HepG2 (cell line): ENCODE measurements at regions not wholly inside any gene's neighbourhood (a gene's known extent, or its start where the extent isn't known, plus 50 kb on each side); places are given as distances from the start of the nearest gene placed in this dataset.

Source experiments
- ATAC-seq: fragments of 200-7000 bp; cut with Tn5 transposase; 3 replicates; pipeline ENCODE4 v1.9.1; 2020; ENCODE audit warnings: mild to moderate bottlenecking, moderate library complexity
- BruUV-seq: library from RNA; stranded (reverse); fragments of 400-500 nt; replicated peaks from 2 replicates; lab custom pipeline; 2021; lab: Mats Ljungman, UMichigan
- CTCF ChIA-PET: fragments of 300-600 bp; formaldehyde crosslinking; extraction: SDS; loops from one replicate; lab custom pipeline; 2021; ENCODE audit warnings: low total read pairs, inconsistent platforms, low intra/inter-chr PET ratio; lab: Yijun Ruan, JAX
- POLR2A ChIA-PET: fragments of 350-600 bp; sonication (Branson Sonifier 250); formaldehyde crosslinking; loops from one replicate; lab custom pipeline; 2020; ENCODE audit warnings: antibody characterized with exemption, inconsistent platforms; lab: Yijun Ruan, JAX
- DNase-seq: peaks from one replicate; pipeline ENCODE4 v3.0.0-alpha.2; 2015; ENCODE audit warnings: low spot score
- FAIRE-seq: peaks from 3 replicates; lab custom pipeline; 2011; peaks lifted over from hg19 to GRCh38; lab: Jason Lieb, UNC
- H2AFZ ChIP-seq: one replicate; pipeline ENCODE4 v1.6.1; 2011; ENCODE audit warnings: low read length, inconsistent platforms
- H3K27ac ChIP-seq: fragments of 300-600 bp; 3 replicates; pipeline ENCODE4 v1.8.0; 2011; ENCODE audit warnings: mixed run types, mild to moderate bottlenecking, mixed read lengths, low read length, inconsistent platforms; ENCODE audit not compliant: insufficient read depth; ENCODE audit errors: extremely low read length
- H3K27me3 ChIP-seq, 2 experiments: fragments of 200-600 bp in 1 of 2; 2 replicates in 1 of 2; 3 replicates in 1 of 2; pipeline versions ENCODE4 v1.6.0 to v1.8.0; 2011; ENCODE audit warnings: low read length in 2 of 2, mild to moderate bottlenecking in 2 of 2, moderate library complexity in 2 of 2, inconsistent platforms in 1 of 2; ENCODE audit not compliant: insufficient read depth in 2 of 2, control insufficient read depth in 1 of 2
- H3K36me3 ChIP-seq, 2 experiments: fragments of 200-600 bp in 1 of 2; replicated peaks in 1 of 2; 2 replicates in 1 of 2; 3 replicates in 1 of 2; pipeline versions ENCODE4 v1.5.1 to v1.8.0; 2011; ENCODE audit warnings: low read length in 2 of 2, inconsistent platforms in 1 of 2; ENCODE audit not compliant: insufficient read depth in 2 of 2, control insufficient read depth in 1 of 2
- H3K4me1 ChIP-seq: 2 replicates; pipeline ENCODE4 v1.5.1; 2012; ENCODE audit warnings: low read length, inconsistent platforms; ENCODE audit not compliant: insufficient read depth
- H3K4me2 ChIP-seq: 2 replicates; pipeline ENCODE4 v1.6.0; 2011; ENCODE audit warnings: low read depth, low read length, inconsistent platforms
- H3K4me3 ChIP-seq, 3 experiments: fragments of 200-600 bp in 1 of 3; sonication (generic), shearing (Covaris generic) in 1 of 3; replicated peaks in 1 of 3; 2 replicates each; pipeline ENCODE4 v1.5.1; 2011 to 2016; ENCODE audit warnings: low read length in 3 of 3, inconsistent platforms in 2 of 3, low read depth in 2 of 3, mild to moderate bottlenecking in 2 of 3, control low read depth in 1 of 3, mixed read lengths in 1 of 3; ENCODE audit not compliant: insufficient read depth in 1 of 3
- H3K79me2 ChIP-seq: one replicate; pipeline ENCODE4 v1.6.1; 2011; ENCODE audit warnings: low read length, inconsistent platforms; ENCODE audit not compliant: insufficient read depth
- H3K9ac ChIP-seq: 2 replicates; pipeline ENCODE4 v1.6.0; 2011; ENCODE audit warnings: mild to moderate bottlenecking, low read depth, low read length, inconsistent platforms; ENCODE audit not compliant: insufficient read depth
- H3K9me3 ChIP-seq: 2 replicates; pipeline ENCODE4 v1.5.1; 2012; ENCODE audit warnings: mild to moderate bottlenecking, low read length
- H4K20me1 ChIP-seq: 2 replicates; pipeline ENCODE4 v1.6.0; 2011; ENCODE audit warnings: inconsistent platforms, mild to moderate bottlenecking, low read length, moderate library complexity; ENCODE audit not compliant: insufficient read depth
- GPN1 ChIP-seq: sonication (generic); formaldehyde crosslinking; IDR thresholded peaks from 2 replicates; pipeline ENCODE4 v1.5.1; 2020; ENCODE audit warnings: missing genetic modification reagents, borderline replicate concordance
- HNF4G ChIP-seq, 2 experiments: sonication (generic) in 1 of 2; formaldehyde crosslinking in 1 of 2; IDR thresholded peaks; 2 replicates each; pipeline versions ENCODE4 v1.4.0 to v1.6.1; 2011 to 2020; ENCODE audit warnings: borderline replicate concordance in 2 of 2, low read depth in 2 of 2, mild to moderate bottlenecking in 2 of 2, low read length in 1 of 2, missing genetic modification reagents in 1 of 2, moderate library complexity in 1 of 2
- HOMEZ ChIP-seq: IDR thresholded peaks from 2 replicates; pipeline ENCODE4 v1.6.1; 2016; ENCODE audit warnings: low read depth
- KDM3A ChIP-seq: IDR thresholded peaks from 2 replicates; pipeline ENCODE4 v1.6.1; 2018; ENCODE audit warnings: low read depth, missing compliant biosample characterization
- MXD1 ChIP-seq: sonication (generic); formaldehyde crosslinking; IDR thresholded peaks from 2 replicates; pipeline ENCODE4 v1.4.0; 2020; ENCODE audit warnings: mild to moderate bottlenecking, missing genetic modification reagents
- NAIF1 ChIP-seq: sonication (generic); formaldehyde crosslinking; IDR thresholded peaks from 2 replicates; pipeline ENCODE4 v1.5.0; 2020; ENCODE audit warnings: mild to moderate bottlenecking, missing genetic modification reagents, borderline replicate concordance
- PHF5A ChIP-seq: IDR thresholded peaks from one replicate; pipeline ENCODE4 v1.6.1; 2018; ENCODE audit warnings: low read depth, missing genetic modification reagents; ENCODE audit not compliant: unreplicated experiment
- PREB ChIP-seq: sonication (generic); formaldehyde crosslinking; IDR thresholded peaks from 2 replicates; pipeline ENCODE4 v1.4.0; 2020; ENCODE audit warnings: missing genetic modification reagents
- RBAK ChIP-seq: sonication (generic); formaldehyde crosslinking; IDR thresholded peaks from 2 replicates; pipeline ENCODE4 v1.5.1; 2020; ENCODE audit warnings: mild to moderate bottlenecking, missing genetic modification reagents
- TFE3 ChIP-seq: IDR thresholded peaks from 2 replicates; pipeline ENCODE4 v1.6.1; 2016
- ZC3H4 ChIP-seq: sonication (generic); formaldehyde crosslinking; IDR thresholded peaks from 2 replicates; pipeline ENCODE4 v1.4.0; 2020; ENCODE audit warnings: missing genetic modification reagents, borderline replicate concordance
- ZFP62 ChIP-seq: sonication (generic); formaldehyde crosslinking; IDR thresholded peaks from 2 replicates; pipeline ENCODE4 v1.4.0; 2020; ENCODE audit warnings: missing genetic modification reagents
- ZIK1 ChIP-seq: sonication (generic); formaldehyde crosslinking; IDR thresholded peaks from 2 replicates; pipeline ENCODE4 v1.5.0; 2020; ENCODE audit warnings: mild to moderate bottlenecking, low read depth, missing genetic modification reagents, borderline replicate concordance
- ZMAT3 ChIP-seq: sonication (generic); formaldehyde crosslinking; conservative IDR thresholded peaks from 2 replicates; pipeline ENCODE4 v1.7.0; 2021; ENCODE audit warnings: missing genetic modification reagents
- ZNF326 ChIP-seq: sonication (generic); formaldehyde crosslinking; IDR thresholded peaks from 2 replicates; pipeline ENCODE4 v1.4.0; 2020; ENCODE audit warnings: missing genetic modification reagents, borderline replicate concordance
- ZNF335 ChIP-seq: sonication (generic); formaldehyde crosslinking; IDR thresholded peaks from 2 replicates; pipeline ENCODE4 v1.4.0; 2020; ENCODE audit warnings: missing genetic modification reagents
- ZNF530 ChIP-seq: sonication (generic); formaldehyde crosslinking; IDR thresholded peaks from 2 replicates; pipeline ENCODE4 v1.5.0; 2020; ENCODE audit warnings: low read depth, mild to moderate bottlenecking, missing genetic modification reagents
- ZNF788 ChIP-seq: sonication (generic); formaldehyde crosslinking; IDR thresholded peaks from 2 replicates; pipeline ENCODE4 v1.5.0; 2020; ENCODE audit warnings: mild to moderate bottlenecking, missing genetic modification reagents, borderline replicate concordance
- WGBS: methylation state at CpG from one replicate; pipeline ENCODE4 v1.1.6; 2017; ENCODE audit warnings: low lambda C conversion rate; 5-methylcytosine and 5-hydroxymethylcytosine counted together
- in situ Hi-C: cut with HindIII; loops from 2 replicates; pipeline ENCODE4 v1.10.0; 2017; ENCODE audit warnings: low pct_unique_long_range_greater_than_20kb; ENCODE audit not compliant: extremely low pct_ligation_motif_present
- intact Hi-C: fragments of 100-400 bp; cut with micrococcal nuclease; formaldehyde crosslinking; loops from one replicate; pipeline ENCODE4 v1.10.0; 2022; ENCODE audit not compliant: unreplicated experiment

- CTCF ChIA-PET: no interaction called here
- H4K20me1 ChIP-seq: no peaks in the 10 kb centered on the region
- WGBS: 0% methylated on average over 4 of the region's 4 CpGs
- no peak for TF ChIP-seq MXD1 (CRISPR knock-in tag)
- TF ChIP-seq ZNF335 (CRISPR knock-in tag): no peak
- TF ChIP-seq KDM3A (CRISPR knock-in tag): no peak
- TF ChIP-seq NAIF1 (CRISPR knock-in tag): no peak
- TF ChIP-seq PHF5A: no peak
- no peak for TF ChIP-seq TFE3 (CRISPR knock-in tag)
- no peak for TF ChIP-seq RBAK
- no peak for TF ChIP-seq ZMAT3 (CRISPR knock-in tag)
- no peak for TF ChIP-seq ZNF788 (CRISPR knock-in tag)
- TF ChIP-seq HOMEZ (CRISPR knock-in tag): no peak
- TF ChIP-seq ZC3H4 (CRISPR knock-in tag): no peak
- no peak for TF ChIP-seq HNF4G (IDR thresholded peaks at IDR 0.05; ENCODE audit: borderline replicate concordance, low read depth, low read length)
- no peak for TF ChIP-seq HNF4G (CRISPR knock-in tag; IDR thresholded peaks at IDR 0.05; ENCODE audit: borderline replicate concordance, low read depth)
- no peak for TF ChIP-seq GPN1 (CRISPR knock-in tag)
- TF ChIP-seq ZNF326: no peak
- TF ChIP-seq PREB (CRISPR knock-in tag): no peak
- no peak for TF ChIP-seq ZFP62
- no peak for TF ChIP-seq ZNF530
- TF ChIP-seq ZIK1: no peak
- TF ChIP-seq, all 625 proteins: peak for 0
- peaks cover 0 to 4% of the 10 kb centered on the region in 2 experiments; a peak in 2 of 5 replicates for H3K27me3 ChIP-seq
- H3K4me2 ChIP-seq: no peak overlapping the region
- H3K4me1 ChIP-seq: no peaks in the 10 kb centered on the region
- FAIRE-seq (no peak), DNase-seq (no peak), ATAC-seq (no peak)
- no peaks in the 10 kb centered on the region for H3K9me3 ChIP-seq
- H3K4me3 ChIP-seq: no peak overlapping the region
- H3K9ac ChIP-seq: no peak overlapping the region
- H3K27ac ChIP-seq: no peak overlapping the region
- BruUV-seq: no TSS peak
- H3K79me2 ChIP-seq: no peaks in the 10 kb centered on the region
- no peak overlapping the region for H2AFZ ChIP-seq
- intact Hi-C loops: no loop called here
- in situ Hi-C loops: no loop called here
- no peaks in the 10 kb centered on the region for H3K36me3 ChIP-seq
- POLR2A ChIA-PET: no interaction called here
Measured at GRCh38 chr3:130835483-130835882, 58.4 kb upstream of the ATP2C1 start.
